OCI-M2 (cell line): ENCODE measurements at regions not wholly inside any gene's neighbourhood (a gene's known extent, or its start where the extent isn't known, plus 50 kb on each side); places are given as distances from the start of the nearest gene placed in this dataset.

Experiments
- DNase-seq: peaks from one replicate; lab custom pipeline; 2025; ENCODE audit not compliant: unreplicated experiment; lab: John Stamatoyannopoulos, UW

DNA sequence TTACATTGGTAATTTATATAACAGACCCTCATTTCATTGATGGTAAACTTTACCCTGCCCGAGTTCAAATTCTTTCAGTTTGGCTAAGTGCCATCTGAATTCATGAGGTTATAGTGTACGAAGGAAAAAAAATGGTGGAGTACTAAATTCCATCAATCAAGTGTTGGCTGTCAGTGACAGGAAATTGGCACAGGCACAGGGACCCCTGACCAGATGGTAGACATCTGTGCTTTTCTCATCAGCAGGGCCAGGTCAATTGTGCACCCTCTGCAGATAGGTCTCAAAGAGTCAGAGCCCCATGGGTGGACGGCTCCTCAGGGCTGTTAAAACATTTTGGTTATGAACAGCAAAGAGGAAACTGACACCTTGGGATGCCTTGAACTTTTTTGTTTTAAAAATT is 439.2 kb downstream of the SETBP1 start:
- DNase-seq = no peak

DNA sequence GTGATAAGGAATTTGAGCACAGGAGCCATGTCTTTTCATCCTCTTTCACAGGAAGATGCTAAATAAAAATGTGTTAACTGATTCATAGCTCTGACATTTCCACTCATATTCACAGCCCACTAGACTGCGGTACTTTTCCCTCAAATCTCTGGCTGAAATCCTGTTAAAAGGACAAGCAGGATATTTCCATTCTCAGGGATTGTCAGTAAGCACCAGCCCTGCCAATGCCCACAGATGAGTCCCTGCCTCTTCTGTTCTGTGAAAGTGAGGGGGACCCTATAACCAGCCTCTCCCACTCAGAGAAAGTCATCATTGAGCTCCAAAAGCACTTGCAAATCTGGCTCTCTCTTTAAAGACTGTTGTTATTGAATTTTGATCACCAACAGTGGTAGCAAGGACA is 440.5 kb downstream of the SETBP1 start:
- no peak for DNase-seq

DNA sequence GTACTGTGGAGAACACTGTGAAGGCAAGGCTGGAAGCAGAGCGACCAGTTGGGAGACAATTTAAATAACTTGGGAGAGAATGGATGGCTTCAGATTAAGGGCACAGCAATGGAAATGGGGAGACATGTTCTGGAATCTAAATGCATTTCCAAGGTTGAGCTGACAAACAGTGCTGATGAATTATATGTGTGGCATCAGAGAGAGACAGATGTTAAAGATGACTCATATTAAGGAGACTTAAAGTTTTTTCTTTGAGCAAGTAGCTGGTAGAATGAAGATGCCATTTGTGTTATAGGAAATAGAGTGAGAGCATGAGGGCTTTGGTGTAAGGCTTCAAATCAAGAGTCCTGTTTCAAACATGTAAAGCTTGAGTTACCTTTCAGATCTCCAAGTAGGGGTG is 441.8 kb downstream of the SETBP1 start:
- DNase-seq = no peak

DNA sequence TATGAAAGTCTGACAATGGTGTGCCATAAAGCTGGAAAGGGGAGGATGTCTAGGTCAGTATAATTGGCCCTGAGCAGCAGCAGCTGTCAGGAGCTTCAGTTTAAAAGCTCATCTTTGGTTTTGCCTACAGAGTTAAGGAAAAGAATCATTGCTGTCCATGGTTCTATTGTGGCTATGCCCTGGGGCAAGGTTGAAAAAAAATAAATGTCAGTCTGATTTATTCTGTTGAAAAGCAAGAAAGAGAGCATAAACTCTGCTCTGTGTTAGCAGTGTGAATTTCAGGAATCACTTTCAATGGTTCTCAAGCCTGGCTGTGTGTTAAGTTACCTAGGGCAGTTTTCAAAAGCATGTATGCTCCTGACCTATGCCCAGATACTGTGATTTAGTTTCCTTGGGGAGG is 446.7 kb downstream of the SETBP1 start:
- DNase-seq = no peak

DNA sequence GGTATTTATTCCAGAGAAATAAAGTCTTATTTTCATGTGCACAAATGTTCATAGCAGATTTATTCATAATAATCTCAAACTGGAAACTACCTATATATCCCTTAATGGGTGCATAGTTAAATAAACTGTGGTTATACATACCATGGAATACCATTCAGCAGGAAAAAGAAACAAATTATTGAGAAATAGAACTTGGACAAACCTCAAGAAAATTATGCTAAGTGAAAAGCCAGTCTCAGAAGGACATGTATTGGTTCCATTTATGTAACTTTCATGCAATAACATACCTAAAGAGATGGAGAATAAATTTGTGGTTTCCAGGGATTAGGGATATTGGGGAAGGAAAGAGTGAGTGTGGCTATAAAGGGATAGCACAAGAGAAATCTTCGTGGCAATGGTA is 452.6 kb downstream of the SETBP1 start:
- DNase-seq = no peak

DNA sequence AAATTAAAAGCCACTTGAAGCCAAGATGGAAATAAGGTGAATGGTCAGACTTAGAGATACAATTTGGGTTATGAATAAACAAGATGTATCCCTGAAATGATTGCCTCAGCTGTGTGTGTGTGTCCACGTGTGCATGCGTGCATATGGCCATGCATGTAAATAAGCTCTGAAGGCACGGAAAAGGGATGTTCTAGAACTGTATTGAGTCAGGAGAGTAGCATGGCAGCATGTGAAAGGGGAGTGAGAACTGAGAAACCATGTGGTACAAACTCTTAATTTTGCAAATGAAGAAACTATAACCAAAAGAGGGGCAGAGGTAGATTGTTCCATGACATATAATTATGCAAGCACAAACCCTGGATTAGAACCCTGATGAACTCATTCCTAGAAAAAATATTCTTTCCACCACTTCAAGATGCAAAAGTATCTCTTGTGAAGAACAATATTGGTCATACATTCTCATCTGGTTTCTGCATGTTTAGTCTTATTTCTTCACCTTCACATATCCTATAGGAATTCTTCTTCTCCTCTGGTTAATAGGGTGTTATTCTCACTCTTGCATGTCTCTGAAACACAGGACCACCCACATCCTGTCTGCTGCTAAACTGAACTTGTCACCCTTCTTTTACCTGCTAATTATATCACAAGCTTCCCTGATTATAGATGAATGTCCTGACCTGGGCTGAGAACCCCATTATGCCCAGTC is 455.8 kb downstream of the SETBP1 start:
- no peak for DNase-seq

DNA sequence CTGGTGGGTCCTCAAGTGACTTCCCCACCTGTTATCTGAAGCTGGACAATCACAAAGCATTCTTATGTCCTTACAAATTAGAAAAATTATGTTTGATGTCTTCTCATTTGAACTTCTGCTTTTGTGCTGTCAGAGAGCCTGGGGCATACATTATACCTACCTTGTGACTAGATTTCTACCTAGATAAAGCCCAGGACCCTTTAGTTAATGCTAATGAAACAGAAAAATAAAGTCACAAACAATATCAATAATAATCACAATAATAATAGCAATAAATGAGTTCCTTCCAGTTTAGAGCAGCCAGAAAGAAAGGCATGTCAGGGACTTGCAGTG is 456.4 kb downstream of the SETBP1 start:
- no peak for DNase-seq

DNA sequence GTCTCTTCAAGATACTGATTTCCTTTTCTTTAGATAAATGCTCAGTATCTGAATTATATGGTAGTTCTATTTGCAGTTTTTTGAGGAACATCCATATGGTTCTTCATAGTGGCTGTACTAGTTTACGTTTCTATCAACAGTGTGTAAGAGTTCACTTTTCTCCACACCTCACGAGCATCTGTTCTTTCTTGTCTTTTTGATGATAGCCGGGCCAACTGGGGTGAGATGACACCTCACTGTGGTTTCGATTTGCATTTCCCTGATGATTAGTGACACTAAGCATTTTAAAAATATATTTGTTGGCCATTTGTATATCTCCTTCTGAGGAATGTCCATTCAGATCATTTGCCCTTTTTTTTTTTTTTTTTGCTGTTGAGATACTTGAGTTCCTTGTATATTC is 458.8 kb downstream of the SETBP1 start:
- DNase-seq = no peak

DNA sequence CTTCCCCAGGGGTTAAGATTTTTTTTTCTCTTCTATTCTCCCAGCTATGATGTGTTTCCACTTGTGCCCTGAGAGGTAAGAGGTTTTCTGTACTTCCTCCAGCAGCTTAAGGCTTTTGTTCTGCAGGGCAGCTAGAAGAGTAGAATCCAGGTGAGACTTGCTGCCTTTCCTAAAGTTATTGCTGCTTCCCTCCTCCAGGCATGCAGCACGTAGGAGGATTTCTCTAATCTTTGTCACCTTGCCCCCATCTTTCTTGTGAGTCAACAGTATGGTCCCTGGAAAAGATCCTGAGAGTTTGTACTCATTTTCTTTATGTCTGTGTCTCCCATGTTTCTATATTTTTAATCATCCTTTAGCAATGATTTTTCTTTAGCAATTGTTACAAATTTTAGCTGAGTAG is 462.2 kb downstream of the SETBP1 start:
- no peak for DNase-seq

DNA sequence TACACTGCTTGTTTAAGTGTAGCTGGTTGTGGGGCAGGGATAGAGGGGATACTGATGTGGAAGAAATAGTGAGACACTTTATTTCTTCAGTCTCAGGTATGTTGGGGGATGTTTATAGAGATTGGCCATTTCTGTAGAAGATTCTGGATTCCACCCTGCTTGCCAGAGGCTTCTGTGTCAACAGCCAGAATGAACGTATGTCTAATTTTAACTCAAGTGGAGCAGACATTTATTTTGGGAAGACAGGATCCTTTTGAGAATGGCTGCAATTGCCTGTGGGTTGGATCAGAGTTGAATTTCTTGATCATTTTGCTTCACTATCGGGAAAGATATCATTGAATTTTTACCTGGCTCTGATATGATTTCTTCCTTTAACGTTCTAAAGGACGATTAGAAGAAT is 465.6 kb upstream of the SLC14A2 start:
- DNase-seq = no peak

DNA sequence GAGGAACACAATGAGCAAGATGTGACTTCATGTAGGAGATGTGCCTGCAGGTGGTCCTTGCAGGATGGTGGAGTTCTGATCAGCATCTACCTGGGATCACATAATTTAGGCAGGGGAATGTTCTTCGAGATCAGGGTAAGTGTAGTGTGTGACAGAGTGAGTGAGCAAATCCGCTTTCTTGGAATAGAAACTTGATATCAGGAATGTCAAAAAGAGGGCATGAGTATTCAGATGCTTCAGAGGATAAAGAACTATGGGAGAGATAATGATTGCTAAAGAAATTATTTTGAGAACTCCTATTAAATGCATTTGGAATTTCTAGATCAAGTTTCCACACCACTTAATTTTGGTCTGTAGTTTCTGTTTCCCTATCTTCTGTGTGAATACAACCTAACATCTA is 463.6 kb upstream of the SLC14A2 start:
- no peak for DNase-seq

DNA sequence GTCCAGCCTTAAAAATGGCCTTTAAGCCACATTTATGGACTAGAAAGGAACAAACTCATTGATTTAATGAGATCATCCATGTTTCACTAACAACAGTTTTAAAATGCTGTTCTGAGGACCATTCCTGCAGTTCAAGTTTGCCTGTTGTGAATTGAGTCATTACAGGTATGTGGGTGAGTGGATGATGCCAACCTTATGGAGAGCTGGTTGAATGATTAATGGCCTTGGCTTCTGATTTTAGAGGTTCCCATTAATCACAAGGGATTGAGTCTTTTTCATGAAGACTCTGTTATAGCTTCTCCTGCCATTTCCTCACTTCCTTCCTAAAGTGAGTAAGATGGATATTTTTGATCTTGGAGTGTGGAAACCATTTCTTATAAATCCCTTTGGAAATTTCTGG is 459.8 kb upstream of the SLC14A2 start:
- DNase-seq = no peak

DNA sequence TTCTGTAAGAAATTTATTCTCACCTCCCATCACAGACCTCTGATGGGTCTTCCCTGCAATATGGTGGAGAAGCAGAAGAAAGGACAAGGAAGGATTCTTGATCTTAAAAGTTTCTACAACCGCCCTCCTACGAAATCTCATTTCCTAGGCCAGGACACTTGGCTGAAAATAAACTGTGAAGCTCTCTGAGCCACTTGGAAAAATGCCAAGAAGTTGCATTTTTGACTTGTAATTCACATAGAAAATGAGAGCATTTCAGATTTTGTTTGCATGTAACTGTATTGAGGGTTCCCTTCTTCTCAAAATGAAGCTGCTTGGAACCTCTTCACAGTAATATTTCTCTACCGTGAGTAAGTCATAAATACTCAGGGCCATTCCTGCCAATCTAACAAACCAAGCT is 458.3 kb upstream of the SLC14A2 start:
- DNase-seq = no peak

DNA sequence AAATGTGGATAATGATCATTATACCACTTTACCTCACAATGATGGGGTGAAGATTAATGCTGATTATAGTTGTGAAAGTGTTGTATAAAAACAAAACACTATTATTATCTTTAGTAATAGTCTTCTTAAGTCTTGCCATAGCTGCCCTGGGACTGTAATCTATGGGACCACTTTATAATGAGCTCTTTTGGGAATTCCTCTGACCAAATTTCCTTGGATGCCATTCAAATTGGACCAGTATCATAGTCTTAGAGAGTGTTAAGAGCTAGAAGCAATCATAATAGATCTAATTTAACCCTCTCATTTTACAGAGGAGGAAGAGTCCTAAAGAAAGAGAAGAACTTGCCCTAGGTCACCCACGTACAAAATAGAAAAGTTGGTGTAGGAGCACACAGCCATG is 457.7 kb upstream of the SLC14A2 start:
- no peak for DNase-seq

DNA sequence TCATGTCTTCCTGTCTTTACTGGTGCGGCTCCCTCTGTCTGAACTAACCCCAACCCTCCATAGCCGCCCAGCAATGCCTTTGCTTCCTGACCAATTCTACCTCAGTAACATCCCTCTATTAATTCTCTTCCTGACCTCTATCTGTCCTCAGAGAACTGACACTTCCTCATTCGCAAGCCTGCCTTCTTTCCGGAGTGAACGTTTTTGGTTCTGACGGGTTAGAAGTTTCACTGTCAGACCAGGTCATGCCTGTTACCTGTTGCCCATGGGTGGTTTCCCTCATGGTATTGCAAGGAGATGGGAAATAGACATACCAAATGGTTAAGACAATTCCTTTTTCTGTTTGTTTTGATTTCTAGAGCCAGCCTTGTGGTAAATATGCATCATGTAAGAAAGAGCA is 453.4 kb upstream of the SLC14A2 start:
- no peak for DNase-seq

DNA sequence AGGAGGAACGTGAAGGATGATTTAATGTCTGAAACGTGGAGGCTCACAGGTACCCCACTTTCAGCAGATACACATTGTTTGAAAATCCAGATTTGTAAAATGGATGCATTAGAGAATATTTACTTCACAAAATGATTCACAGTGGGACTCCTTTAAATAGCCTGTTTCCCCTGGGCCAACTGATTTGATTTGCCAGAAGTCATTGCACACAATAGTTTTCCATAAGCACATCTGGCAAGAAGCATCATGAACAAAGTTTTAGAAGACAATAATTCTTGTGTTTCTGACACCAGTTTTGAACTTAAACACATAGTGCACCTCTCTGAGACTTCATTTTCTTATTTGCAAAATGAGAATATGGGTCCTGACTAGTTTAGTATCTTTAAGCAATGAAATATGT is 451.4 kb upstream of the SLC14A2 start:
- DNase-seq = no peak

DNA sequence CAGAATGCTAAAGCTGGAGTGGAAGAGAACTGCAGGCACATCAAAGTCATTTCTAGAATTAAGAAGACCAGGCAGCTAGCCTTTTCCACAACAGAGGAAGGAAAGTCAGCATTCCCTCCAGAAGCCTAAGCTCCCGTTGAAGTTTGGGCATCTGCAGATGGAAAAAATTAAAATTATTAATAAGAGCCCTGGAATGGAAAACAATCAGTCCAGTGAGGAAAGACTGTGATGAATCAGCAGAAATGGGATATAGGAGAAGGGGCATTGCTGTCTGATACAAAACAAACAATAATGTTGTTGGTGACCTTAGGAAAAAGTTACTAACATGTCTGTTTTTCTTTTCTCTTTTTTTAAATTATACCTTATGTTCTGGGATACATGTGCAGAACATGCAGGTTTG is 450.7 kb upstream of the SLC14A2 start:
- no peak for DNase-seq

DNA sequence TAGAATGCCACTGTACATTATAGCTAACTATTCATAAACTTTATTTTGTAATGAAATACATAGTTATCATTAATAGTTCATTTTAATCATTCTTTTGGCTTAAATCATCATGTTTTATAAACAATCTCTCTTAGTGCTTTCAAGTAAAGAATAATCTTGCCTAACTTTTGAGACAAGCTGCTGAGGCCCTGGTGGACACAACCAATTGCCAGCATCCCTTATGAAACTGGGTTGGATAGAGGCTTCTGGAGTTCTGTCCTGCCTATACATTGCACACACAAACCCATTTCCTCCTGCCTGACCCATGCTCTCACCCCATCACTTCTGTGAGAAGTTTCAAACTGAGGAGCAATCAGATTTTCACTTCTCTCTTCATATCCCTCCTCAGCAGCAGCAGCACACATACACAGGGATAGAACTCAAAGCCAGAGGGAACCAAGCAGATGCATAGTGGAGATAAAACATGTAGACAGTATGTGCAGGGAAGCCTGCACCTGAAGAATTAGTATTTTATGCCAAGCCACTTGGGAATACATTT is 450.0 kb upstream of the SLC14A2 start:
- no peak for DNase-seq

DNA sequence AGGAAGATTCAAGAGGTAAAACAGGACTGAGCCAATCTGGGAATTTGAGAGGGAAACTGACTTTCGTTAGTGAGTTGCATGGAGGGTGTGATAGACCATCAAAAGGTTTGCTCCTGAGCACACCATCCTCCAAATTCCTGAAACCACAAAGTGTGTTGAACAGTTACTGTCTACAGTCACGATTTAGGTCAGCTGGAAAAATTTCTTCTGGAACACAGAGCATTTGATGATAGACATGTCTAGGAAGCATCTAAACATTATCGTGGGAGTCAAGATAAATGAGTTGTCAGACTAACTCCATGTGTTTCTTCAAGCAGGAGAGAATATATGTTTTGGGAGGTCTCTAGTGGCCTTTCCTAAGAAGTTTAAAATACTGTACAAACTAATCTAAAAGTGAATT is 449.4 kb upstream of the SLC14A2 start:
- DNase-seq = no peak

DNA sequence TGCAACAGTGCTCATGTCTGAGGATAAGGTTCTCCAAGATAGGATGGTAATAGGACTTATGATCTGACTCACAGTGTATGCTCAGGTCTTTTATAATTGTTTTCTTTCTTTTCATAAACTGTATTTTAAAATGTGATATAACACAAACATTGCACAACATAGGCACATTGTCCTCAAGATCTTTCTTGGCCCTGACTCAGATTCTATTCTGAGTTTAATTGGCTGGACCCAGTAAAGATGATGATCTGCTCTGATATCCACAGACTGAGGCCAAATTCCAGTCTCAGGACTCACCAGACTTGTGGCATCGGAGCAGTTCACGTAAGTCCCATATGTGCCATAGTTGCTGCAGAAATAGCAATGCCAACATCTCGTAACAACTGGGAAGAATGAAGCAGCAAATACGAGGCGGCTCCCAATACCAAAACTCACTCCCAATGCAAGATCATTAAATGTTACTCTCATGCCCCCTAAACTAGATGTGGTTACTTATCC is 448.9 kb upstream of the SLC14A2 start:
- DNase-seq = no peak

DNA sequence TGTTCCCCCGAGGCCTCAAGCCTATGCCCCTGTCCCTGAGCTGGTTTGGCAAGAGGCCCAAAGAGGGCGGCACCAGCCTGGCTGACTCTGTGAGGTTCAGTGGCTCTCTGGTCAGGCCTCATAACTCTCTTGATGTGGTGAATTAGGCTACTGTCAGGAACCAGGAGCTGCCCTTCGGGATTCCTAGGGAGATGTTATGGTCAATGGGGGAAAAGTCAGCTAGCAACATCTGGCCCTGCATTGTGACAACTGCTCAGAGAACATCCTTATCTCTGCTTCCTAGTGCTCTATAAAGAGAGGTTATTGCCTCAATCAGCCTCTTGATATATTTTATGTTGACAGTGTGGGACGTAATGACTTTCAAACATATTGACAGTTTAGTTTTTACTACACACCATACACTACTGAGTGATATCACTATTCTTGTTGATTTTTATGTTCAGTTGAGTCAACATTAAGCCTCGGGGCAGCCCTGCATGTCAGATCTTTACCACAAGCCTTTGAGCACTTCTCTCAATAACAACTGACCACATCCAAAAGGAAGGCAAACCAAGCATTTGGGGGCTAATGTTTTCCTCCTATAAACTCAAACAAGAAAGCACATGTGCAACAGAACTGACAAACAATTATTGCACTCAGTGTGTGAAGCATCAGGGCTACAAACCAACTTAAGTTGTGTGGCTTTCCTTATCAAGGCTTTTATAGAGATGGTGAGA is 448.3 kb upstream of the SLC14A2 start:
- no peak for DNase-seq

DNA sequence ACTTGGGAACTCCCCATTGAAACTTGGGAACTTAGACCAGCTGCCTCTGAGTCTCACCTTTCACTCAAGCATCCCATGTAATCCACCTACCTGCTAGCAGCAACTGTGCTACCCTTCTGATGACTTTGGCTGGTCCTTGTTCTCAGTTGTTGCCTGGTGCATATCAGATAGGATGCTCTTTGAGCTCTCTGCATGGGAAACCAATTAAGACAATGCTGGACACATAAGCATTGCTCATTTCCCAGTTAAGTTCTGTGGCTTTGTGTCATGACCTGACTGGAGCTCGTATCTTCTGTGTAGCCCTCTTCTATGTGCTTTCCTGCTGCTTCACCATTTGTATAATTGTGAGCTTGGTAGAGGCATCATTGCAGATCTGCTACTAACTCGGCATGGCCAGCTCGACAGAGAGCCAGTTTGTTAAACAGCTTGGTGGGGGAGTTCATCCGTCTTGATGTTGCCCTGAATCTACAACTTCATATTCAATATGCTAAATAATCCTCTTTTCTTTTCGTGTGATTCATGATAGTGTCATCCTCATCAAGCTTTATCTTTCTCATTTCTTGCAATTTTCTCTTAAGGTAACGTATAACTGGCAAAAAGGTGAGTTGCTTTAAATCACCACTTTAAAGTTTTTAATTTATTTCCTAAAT is 447.5 kb upstream of the SLC14A2 start:
- no peak for DNase-seq
